ENCODE measurements at regions not wholly inside any gene's neighbourhood (a gene's known extent, or its start where the extent isn't known, plus 50 kb on each side); places are given as distances from the start of the nearest gene placed in this dataset.

DNA sequence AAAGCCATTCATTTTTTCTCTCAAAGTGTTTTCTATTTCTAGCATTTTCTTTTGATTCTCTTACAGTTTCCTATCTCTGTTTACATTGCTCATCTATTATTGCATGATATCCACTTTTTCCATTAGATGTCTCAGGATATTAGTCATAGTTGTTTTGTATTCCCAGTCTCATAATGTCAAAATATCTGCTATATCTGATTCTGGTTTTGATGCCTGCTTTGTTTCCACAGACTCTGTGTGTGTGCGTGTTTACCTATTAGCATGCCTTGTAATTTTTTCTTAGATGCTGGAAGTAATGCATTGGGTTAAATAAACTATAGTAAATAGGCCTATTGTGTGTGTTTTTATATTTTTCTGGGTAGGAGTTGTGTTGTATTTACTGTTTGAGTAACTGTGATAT lies 1126.3 kb downstream of the SORCS1 start:
- Mint-ChIP-seq H3K27ac (no peak overlapping the region), H3K4me3 (no peak overlapping the region), H3K36me3 (ENCODE audit: low read depth) (no peaks in the 10 kb centered on the region), H3K9me3 (peaks cover 7% of the 10 kb centered on the region), H3K27me3 (no peaks in the 10 kb centered on the region), H3K4me1 (ENCODE audit: low read depth) (no peaks in the 10 kb centered on the region)
- DNase-seq (no peak), ATAC-seq (no peak)
- TF ChIP-seq CTCF (IDR thresholded peaks at IDR 0.05) = no peak
- ChIA-PET POLR2A (no interaction called here), CTCF (no interaction called here)
- intact Hi-C loops (cut with micrococcal nuclease) = no loop called here

- no peak for TF ChIP-seq CTCF (IDR thresholded peaks at IDR 0.05)
- POLR2A ChIA-PET = no interaction called here
- H3K4me3 Mint-ChIP-seq = no peak overlapping the region
- CTCF ChIA-PET = no interaction called here
- no peaks in the 10 kb centered on the region for H3K4me1 Mint-ChIP-seq (ENCODE audit: low read depth)
- peaks cover 7% of the 10 kb centered on the region for H3K9me3 Mint-ChIP-seq
- intact Hi-C loops (cut with micrococcal nuclease) = no loop called here
- ATAC-seq (no peak), DNase-seq (no peak)
- H3K27ac Mint-ChIP-seq = no peak overlapping the region
- no peaks in the 10 kb centered on the region for H3K27me3 Mint-ChIP-seq
- H3K36me3 Mint-ChIP-seq (ENCODE audit: low read depth) = no peaks in the 10 kb centered on the region
Measured at GRCh38 chr10:106033065-106033464, 1131.4 kb downstream of the SORCS1 start.

DNA sequence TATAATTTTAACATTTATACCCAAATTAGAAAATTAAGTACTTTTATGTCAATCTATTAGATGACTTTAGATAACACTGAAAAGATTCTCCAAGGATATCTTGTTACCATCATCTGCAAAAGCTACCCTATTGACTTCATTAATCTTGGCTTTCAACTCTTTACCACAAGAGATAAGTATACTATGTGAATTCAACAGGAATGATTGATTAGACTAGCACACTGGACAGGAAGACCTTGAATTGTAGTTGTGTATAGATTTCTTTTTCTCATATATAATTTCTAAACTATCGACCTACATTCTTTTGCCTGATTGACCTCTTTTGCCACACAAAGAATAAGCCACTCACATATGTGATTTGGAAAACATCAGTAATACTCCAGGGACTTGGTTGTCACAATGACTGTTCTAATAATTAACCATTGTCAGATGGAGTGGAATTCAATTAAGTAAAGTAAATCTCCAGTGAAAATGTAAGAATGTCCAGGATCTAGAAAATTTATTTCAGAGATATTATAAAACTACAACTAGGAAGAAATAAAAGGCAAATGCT lies 1132.0 kb downstream of the SORCS1 start:
- no peak for TF ChIP-seq CTCF (IDR thresholded peaks at IDR 0.05)
- no peak for ATAC-seq
- no peaks in the 10 kb centered on the region for H3K36me3 Mint-ChIP-seq (ENCODE audit: low read depth)
- CTCF ChIA-PET = no interaction called here
- no peak for DNase-seq
- H3K4me1 Mint-ChIP-seq (ENCODE audit: low read depth) = no peaks in the 10 kb centered on the region
- no peak overlapping the region for H3K27ac Mint-ChIP-seq
- peaks cover 7% of the 10 kb centered on the region for H3K9me3 Mint-ChIP-seq
- no peaks in the 10 kb centered on the region for H3K27me3 Mint-ChIP-seq
- intact Hi-C loops (cut with micrococcal nuclease) = no loop called here
- no peak overlapping the region for H3K4me3 Mint-ChIP-seq
- POLR2A ChIA-PET = no interaction called here

DNA sequence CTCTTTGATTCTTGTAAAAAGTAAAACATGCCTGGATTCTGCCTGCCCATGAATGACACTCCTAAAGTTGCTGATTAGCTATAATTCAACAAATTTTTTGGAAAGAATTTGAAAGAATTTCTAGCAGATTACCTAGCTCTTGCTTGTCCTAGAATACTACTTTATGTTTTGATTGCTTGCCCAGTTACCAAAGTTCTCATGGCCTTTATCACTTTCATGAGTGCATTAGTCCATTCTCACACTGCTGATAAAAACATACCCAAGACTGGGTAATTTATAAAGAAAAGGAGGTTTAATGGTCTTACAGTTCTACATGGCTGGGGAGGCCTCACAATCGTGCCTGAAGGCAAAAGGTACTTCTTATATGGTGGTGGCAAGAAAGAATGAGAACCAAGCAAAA lies 1137.3 kb downstream of the SORCS1 start:
- ATAC-seq (no peak), DNase-seq (no peak)
- Mint-ChIP-seq H3K36me3 (ENCODE audit: low read depth) (no peaks in the 10 kb centered on the region), H3K4me3 (no peak overlapping the region), H3K4me1 (ENCODE audit: low read depth) (no peaks in the 10 kb centered on the region), H3K27ac (no peak overlapping the region), H3K27me3 (no peaks in the 10 kb centered on the region), H3K9me3 (peaks cover 1% of the 10 kb centered on the region)
- no peak for TF ChIP-seq CTCF (IDR thresholded peaks at IDR 0.05)
- ChIA-PET POLR2A (no interaction called here), CTCF (no interaction called here)
- intact Hi-C loops (cut with micrococcal nuclease) = no loop called here

DNA sequence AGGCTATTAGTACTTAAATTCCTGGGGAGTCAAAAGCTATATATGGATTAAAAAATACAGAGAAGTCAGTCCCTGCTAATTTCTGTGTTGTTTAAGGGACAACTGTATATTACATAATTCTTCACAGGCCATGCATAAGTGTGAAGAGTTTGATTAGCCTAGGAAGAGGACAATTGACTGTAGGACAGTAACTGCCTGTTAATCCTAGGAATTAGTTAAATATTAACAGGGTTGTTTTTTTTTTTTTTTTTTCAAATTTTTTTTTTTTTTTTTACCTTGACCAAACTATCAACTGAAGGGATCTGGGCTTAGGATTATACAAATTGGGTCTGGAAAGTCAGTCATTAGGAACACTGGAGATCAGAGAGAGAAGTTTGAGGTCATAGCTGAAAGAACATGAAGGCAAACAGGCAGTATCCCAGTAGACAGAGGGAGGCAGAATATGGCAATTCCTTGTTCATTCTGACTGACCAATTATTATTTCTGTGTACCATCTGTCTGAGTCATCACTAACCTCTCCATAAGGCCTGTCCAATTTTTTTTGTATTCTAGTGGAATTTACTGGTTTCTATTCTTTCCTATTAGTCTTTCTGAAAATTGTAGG lies 1139.2 kb downstream of the SORCS1 start:
- CTCF ChIA-PET = no interaction called here
- Mint-ChIP-seq H3K27ac (no peak overlapping the region), H3K4me3 (no peak overlapping the region), H3K27me3 (no peaks in the 10 kb centered on the region), H3K9me3 (peaks cover 4% of the 10 kb centered on the region), H3K36me3 (ENCODE audit: low read depth) (no peaks in the 10 kb centered on the region), H3K4me1 (ENCODE audit: low read depth) (no peaks in the 10 kb centered on the region)
- ATAC-seq = no peak
- POLR2A ChIA-PET = no interaction called here
- no peak for TF ChIP-seq CTCF (IDR thresholded peaks at IDR 0.05)
- no peak for DNase-seq
- intact Hi-C loops (cut with micrococcal nuclease) = no loop called here
